ENCODE measurements at regions not wholly inside any gene's neighbourhood (a gene's known extent, or its start where the extent isn't known, plus 50 kb on each side); places are given as distances from the start of the nearest gene placed in this dataset.

DNA sequence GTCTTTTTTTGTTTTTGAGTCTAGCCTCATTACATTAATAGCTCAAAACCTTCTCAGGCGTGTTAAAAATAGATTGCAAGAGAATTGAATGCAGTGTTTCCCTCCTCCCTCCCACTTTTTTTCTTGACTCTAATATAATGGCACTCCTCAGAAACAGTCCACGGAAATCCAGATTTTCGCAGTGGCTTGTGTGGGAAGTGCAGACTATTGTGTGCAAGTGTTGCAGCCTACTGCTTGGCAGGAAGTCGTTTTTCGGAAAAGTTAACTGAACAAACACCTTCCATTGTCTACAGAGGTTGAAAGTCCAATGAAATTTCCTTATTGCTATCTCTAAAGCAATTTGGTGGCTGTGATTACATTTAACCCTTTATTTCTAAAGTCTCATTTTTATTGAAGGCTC lies 147.9 kb upstream of the E2F7 start:
- DNase-seq (ENCODE audit: low read depth): peak; percentile 1

DNA sequence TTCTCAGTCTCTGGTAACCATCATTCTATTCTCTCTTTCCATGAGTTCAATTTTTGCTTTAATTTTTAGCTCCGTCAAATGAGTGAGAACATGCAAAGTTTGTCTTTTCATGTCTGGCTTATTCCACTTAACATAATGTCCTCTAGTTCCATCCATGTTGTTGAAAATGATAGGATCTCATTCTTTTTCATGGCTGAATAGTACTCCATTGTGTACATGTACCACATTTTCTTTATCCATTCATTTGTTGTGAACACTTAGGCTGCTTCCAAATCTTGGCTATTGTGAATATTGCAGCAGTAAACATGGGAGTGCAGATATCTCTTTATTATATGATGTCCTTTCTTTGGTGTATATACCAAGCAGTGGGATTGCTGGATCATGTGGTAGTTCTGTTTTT lies 145.4 kb upstream of the E2F7 start:
- DNase-seq (ENCODE audit: low read depth): no peak

DNA sequence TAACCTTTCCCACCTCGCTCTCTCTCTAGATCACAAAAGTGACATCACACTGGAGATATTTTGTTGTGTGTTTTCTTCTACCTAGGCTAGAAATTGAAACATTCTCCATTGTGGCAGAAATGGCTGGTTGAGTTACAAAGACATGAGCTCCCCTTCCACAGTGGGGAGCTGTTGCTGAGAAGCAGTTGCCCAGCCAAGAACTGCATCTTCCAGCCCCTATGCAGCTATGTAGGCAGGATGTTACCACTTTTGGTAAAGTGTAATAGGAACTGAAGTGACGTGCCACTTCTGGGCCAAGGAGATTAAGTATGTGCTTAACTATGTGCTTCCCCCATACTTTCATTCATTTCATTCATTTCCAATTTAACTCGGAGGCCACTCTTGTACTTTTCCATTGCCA lies 138.7 kb upstream of the E2F7 start:
- peak; percentile 27 for DNase-seq (ENCODE audit: low read depth)

DNA sequence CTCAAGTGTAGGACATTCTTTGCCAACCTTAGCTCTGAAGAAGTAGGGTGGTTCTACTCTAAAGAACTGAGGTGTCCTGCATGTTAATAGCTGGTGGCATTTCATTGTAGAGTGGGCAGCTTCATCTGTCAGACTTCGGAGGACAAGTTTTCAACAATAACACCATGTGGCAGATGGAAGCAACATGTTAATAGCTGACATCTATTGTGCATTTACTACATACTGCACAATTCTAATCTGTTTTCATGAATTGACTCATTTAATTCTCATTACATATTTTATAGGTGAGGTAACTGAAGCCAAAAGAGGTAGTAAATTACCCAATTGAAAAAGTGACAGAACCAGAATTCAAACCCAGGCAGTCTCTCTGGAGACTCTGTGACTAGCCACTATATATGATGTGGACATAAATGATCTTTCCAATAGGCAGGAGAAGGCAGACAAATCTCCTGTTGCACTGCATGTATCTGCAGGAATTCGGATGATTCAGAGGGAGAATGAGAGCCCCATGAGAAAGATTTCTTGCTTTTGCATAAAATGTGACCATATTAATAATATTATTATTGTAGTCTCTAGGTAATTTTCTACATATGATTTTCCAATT lies 137.2 kb upstream of the E2F7 start:
- peak; percentile 2 for DNase-seq (ENCODE audit: low read depth)

DNA sequence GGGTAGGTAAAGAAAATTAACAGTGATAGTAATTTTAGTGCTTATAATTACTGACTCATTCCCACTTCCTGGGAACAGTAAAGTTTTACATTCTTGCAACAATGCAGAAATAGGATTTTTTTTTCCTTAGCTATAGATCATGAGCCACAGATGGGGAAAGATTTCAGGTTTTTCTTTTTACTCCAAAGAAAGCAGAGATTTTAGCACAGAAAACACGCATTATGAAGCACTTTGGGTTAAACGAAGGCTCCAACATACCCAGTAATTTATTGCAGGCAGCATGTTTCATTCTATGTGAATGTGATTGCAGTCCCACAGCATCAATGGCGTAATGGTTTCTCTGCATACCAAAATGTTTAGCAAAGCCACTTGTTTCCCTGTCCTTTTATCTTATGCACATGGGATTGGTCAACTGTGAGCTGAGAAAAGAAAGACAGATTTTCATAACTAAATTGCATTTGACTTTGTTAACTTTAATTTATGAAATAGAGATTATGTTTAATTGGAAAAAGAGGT lies 124.6 kb upstream of the E2F7 start:
- DNase-seq (ENCODE audit: low read depth): peak; percentile 93

DNA sequence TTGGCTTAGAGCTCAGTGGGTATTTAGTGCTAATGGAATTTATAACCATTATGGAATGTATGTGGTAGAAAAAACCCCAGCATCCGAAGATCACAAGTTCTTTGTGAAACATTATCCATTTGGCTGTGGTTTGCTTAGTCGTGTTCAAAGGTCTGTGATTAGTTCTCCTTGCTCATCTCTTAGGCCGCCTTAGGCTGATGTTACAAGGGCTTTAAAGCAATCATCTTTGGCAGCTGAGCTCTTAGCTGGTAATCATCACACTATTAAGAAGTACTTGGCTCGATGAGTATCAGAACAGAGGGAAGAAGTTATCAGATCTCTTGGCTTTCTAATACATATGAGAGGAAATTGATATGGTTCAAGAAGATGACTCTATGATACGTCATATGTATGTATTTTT lies 124.1 kb upstream of the E2F7 start:
- peak; percentile 91 for DNase-seq (ENCODE audit: low read depth)

DNA sequence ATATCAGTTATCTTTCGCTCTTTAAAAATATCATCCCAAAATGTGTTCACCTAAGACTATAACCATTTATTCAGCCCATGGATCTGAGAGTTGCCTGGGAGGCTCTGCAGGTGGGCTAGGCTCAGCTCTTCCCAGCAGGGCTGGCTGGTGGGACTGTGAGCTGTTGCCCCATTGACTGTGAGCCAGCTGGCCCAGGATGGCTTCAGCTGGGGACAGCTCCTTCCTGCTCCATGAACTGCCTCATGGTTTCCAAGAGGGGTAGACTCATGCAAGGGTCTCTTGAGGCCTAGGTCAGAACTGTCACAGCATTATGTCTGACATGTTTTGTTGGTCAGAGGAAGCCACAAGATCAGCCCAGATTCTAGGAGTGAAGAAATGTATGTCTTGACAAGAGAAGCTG lies 114.1 kb upstream of the E2F7 start:
- no peak for DNase-seq (ENCODE audit: low read depth)

DNA sequence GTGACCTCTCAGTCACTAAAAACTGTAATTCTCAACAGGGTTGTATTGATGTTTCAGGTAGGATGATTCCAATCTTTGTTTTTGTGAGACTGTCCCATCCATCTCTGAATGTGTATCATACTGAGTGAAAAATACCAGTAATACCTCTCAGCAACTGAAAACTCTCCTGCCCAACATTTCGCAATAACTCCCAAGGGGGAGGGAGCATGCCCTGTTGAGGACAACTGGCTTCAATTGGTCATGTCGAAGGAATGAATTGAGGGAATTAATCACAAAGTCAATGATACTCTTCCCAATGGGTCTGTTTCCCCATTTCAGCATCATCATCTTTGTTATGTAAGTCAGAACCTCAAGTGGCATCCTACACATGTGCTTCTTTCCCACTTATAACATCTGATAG lies 102.4 kb upstream of the E2F7 start:
- peak; percentile 51 for DNase-seq (ENCODE audit: low read depth)

DNA sequence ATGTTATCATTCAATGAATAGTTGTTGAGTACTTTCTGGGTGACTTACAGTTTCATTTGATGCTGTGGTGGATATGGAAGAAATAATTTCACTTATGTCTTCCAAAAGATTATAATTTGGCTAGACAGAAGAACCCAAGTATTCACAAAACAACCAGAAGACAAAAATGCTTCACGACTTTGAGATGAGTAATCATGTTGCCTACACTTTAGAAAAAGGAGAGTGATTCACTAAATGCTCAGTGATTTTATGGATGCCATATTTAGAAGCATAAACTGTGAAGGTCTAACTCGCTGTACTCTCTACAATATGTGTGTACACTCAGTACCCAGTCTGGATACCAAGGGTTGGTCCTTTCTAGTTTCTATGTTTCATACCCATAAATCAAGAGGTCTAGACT lies 101.3 kb upstream of the E2F7 start:
- DNase-seq (ENCODE audit: low read depth): peak; percentile 77

DNA sequence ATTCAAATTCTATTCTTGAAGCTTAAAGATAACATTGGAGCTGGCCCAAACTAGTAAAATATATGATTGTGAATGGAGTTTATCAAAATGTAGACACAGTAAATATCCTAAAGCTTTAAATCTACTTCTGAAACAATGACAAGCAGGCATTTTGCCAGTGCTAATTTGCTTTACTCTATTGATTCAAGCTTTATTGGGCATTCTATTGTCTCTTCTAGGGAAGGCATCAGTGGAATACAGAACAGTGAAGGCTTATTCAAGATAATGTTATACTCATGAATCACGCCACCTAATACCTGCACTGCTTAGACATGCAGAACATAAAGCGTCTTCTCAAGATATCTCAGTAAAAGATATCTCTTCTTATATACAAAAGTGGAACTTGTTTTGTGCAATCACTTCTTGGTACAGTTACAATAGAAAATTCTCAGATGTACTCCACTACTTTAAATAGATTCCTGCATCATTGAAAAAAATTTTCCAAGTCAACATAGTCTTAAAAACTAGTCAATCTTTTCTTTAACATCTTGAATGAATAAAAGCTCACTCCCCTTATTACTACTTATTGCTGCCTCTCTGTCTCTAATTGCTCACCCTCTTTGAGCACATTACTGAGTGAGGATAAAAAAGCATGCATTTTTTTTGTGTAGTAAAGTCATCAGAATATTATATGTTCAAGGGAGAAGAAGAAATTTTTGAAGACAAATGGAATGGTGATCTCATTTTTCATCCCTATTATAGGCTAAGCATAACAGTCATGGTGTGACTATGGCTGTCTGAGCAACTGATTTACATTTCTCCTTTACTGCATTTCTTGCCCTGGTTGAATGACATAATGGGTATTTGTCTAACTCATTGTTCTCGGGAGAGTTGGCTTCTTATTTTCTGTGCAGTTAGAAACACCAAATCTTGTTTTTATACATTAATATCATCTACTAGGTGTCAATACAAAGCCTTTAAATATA lies 98.0 kb upstream of the E2F7 start:
- DNase-seq (ENCODE audit: low read depth): peak; percentile 19

DNA sequence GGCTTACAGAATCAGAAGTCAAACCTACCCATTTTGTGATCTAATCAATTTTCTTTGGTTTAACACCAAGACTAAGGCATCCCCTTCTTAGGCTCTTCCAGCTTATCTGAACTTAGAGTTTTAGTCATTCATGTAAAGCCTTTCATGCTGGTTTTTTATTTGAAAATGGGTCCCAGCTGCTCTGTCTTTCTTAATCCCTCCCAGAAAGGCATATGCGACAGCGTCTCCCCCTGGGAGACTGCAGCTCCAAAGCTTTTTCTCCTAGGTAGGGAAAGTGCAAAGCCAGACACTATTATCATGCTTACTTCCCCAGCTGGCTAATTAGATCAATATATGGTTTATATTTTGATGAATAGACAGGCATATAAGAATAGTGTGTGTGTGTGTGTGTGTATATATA lies 96.6 kb upstream of the E2F7 start:
- DNase-seq (ENCODE audit: low read depth): no peak

DNA sequence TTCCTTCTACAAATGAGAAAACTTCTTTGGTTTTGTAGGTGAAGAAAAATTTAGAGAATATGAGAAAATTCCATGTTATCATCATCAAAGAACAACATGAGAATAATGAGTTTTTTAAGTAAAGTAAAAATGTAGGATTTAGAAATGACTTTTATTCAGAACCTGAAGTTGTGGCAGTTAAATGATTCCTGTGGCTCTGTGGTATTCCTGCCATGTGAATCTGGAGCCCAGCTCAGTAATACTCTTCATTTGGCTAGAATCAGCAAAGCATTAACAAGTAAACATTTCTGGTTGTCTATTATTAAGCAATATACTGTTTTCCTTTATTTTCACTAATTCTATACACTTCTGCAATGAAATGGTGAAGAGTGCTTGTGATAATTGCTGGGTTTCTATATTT lies 95.6 kb upstream of the E2F7 start:
- peak; percentile 16 for DNase-seq (ENCODE audit: low read depth)

DNA sequence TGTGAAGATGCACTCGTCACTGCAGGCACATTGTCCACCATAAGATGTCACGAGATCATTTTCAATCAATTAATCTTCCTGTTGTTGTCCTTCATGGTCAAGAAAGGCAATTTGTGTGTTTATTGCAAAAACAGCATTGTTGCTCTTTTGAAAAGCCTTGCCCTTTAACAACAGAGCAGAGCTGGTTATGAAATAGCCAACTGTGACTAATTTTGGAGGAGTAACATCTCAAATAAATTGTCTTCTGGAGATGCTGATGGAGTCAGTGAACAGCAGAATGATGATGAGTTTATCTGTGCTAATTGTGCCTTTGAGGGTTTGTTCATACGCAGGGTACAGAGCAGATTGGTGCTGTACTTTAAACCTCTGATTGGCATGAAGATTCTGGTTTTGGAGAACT lies 88.3 kb upstream of the E2F7 start:
- peak; percentile 6 for DNase-seq (ENCODE audit: low read depth)

DNA sequence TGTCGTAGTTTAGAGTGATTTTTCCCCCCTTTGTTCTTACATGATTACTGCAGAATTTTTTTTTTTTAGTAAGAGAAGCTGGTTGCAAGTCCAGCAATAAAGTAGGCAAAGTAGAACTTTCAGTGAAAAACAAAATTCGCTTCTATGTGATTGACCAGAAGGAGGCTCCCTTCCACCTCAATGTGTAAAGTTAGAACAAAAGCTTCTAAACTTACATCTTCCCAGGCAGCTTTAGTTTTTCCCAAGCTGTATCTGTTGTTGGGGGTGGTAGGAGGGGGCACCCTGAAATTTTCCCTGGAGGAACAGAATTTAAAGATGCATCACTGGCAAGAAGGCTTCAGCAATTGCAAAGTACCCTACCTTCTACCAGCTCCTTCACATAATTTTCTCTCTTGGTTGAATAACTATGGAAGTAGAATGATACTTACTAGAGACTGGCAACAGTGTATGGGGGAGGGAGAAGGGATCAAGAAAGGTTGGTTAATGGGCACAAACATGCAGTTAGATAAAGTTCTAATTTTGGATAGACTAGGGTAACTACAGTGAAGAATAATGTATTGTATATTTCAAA lies 87.3 kb upstream of the E2F7 start:
- DNase-seq (ENCODE audit: low read depth): peak; percentile 52

DNA sequence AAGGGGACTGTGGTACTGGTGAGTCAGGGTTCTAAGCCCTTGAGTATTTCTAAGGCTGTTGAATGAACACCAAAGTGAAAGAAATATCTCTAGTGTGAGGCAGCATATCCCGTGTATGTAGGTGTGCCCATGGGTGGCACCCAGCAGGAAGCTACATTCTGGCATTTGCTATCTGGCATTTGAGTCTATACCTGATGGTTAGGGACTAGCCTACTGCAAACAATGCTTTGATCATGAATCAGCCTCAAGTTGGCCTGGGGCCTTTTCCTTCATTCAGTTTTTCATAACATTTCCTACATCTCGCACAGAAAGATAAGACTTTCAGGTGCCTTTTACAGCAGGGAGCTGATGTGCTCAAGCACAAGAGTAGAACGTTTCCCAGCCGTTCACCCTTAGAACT lies 85.7 kb upstream of the E2F7 start:
- DNase-seq (ENCODE audit: low read depth): no peak

DNA sequence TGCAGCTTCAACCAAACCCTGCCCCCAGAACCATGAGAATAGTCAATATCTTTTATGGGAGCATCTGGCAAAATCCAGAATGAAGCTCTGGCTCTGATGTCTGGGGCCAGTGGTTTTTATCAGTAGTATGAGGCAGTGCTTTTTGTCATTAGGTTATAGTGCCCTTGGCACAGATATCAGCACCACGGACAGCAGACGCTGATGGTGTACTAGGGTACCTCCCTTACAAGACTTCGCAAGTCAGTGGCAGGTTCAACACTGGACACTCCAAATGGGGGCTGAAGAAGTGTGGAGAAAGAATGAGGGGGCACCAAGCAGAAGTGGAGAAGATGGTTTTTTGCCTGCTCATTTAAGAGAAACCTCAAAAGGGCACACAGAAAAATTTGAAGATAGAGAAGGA lies 68.2 kb upstream of the E2F7 start:
- DNase-seq (ENCODE audit: low read depth): peak; percentile 74

DNA sequence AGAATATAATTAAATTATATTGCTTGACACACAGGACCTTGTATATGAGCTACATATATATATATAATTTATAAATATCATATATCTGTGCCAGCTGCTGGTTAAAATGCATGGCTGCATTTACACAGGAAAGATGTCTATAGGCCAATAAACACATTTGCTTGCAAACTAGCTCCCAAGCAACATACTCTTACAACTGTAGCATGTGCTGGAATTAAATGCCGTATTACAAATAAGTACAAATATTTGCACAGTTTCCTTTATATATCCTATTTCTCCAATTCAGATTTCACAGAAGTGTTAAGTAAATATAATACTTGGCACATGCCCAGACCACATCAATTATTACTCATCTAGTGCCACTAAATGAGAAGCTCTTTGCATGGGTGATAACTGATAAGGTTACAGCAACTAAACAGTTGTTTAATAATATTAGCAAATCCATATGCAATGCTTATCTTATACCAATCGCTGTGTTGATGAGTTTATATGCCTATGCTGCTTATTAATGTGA lies 66.7 kb upstream of the E2F7 start:
- DNase-seq (ENCODE audit: low read depth): no peak

DNA sequence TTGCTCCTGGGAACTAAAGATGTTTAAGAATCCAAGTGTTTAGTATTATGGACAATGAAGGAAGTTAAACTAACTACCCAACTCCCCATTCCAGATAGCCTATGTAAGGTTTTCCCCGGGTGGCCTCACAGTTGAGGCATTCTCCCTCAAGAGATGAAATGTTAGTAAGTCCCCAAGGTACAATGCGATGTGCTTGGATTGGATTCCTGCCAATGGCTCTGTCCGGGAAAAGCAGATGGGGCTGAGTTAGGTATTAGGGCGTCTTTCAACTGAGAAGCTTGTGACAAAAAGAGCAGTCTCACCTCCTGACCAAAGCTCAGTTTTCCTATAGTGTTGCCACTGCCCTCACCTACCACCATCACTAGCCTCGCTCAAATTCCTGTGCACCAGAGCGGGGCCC lies 64.8 kb upstream of the E2F7 start:
- no peak for DNase-seq (ENCODE audit: low read depth)

DNA sequence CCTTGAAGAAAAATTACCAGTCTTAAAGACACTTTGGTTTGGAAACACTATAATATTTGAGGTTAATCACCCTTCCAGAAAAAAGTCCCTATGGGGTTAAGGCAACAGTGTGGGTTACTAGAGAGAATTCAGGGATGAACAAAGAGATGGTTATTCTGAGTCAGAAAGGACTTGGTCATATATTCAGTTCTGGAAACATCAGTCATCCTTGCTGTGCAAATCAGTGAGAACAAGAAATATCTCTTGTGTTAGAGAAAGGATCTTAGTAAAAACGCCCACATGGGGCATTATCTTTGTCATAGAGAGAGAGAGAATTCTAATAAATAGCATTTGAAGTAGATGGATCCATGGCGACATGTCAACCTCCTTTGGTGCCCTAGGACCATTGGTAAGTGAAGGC lies 59.4 kb upstream of the E2F7 start:
- DNase-seq (ENCODE audit: low read depth): peak; percentile 76

DNA sequence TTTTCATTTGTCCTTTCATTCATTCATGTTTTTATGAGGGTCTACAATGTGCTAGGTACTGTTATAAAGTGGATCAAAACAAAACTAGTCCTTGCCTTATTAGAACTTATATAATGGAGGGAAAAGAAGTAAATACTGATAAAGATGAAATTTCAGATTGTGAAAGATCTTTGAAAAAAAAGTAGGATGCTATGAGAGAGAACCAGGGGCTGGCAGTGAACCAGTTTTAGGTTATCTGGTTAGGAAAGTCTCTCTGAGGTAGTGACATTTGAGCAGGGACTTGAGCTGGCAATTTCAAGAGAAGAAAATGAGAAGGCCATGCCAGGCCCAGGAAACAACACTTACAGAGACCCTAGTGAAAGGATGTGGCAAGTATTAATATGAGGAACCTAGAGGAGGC lies 57.3 kb upstream of the E2F7 start:
- peak; percentile 46 for DNase-seq (ENCODE audit: low read depth)

DNA sequence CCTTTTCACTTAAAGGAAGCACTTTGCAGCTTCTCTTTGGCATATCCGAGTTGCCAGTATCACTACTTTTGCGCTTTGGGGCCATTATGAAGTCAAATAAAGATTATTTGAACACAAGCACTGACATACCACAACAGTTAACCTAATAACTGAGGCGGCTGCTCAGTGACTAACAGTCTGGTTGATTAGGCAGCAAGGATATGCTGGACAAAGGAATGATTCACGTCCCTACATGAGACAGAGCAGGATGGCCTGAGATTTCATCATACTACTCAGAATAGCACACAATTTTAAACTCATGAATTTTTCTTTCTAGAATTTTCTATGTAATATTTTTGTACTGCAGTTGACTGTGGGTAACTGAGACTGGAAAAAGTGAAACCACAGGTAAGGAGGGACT lies 56.9 kb upstream of the E2F7 start:
- DNase-seq (ENCODE audit: low read depth): peak; percentile 96

DNA sequence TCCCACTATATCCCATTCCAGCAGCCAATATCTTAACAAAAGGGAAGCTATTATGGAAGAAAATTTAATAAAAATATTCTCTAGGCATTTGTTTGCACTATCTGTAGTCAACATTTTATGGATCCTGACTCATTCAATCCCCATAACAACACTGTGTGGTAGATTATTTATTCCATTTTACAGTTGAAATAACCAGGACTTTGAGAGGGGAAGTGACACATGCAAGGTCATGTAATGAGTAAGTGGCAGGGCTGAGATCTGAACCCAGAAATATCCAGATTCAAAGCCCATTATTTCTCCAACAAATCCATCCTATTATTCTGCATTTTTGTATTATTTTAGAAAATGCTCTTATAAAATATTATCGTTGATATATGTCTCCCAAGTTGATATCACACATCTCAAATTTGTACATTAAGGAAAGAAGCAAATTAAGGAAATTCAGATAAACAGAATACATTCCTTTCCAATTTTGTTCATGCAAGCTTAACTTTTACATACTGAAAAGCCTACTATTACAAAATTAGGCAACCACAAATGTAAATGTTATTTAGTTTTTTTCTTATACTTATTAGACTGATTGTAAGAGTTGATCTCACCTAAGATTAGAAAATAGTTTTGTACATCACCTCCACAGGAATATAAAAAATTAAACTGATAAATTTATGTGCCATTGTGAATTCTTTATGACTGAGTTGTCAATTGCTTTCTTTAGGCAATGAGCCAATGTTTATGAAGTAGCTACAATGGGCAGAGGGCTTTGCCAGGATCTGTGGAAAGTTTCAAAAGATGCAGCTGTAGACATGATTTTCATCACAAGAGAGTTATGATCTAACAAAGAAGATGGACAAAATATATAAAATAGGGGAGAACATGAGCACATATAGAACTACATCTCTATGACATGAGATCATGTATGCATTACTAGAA lies 55.1 kb upstream of the E2F7 start:
- DNase-seq (ENCODE audit: low read depth): peak; percentile 82
